ENCODE measurements at regions not wholly inside any gene's neighbourhood (a gene's known extent, or its start where the extent isn't known, plus 50 kb on each side); places are given as distances from the start of the nearest gene placed in this dataset.
"Not testable (repeated sequence)": the region's sequence is repeated elsewhere in the genome, so short reads cannot be mapped to it uniquely, and the experiment has no call there.

DNA sequence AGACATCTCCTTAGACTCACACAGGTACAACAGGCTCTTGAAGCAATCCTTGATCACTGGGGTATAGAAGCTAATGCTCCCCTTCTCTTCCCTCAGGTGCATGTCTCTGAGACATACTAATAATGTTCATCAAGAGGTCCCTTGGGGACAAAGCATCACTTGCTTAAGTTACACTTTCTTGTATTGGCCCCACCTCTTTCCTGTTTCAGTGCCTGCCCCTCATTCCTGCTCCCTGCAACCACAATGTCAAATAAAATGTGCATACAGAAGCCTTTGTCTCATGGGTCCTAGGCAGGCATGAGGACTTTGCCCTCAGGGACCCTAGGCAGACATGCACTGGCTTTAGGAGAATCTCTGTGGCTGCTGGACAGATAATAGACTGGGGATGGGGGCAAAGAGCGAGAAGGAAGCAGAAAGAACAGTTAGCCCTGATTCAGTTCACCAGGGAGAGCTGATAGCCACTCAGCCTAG is 175.0 kb upstream of the NPY start:
- Mint-ChIP-seq H3K27ac (no peak overlapping the region), H3K36me3 (no peaks in the 10 kb centered on the region), H3K4me1 (ENCODE audit: low read depth) (no peaks in the 10 kb centered on the region), H3K9me3 (no peaks in the 10 kb centered on the region), H3K4me3 (no peak overlapping the region), H3K27me3 (peaks cover 8% of the 10 kb centered on the region)
- no peak for DNase-seq
- intact Hi-C loops (cut with micrococcal nuclease) = no loop called here
- ChIA-PET CTCF (no interaction called here), POLR2A (no interaction called here)

DNA sequence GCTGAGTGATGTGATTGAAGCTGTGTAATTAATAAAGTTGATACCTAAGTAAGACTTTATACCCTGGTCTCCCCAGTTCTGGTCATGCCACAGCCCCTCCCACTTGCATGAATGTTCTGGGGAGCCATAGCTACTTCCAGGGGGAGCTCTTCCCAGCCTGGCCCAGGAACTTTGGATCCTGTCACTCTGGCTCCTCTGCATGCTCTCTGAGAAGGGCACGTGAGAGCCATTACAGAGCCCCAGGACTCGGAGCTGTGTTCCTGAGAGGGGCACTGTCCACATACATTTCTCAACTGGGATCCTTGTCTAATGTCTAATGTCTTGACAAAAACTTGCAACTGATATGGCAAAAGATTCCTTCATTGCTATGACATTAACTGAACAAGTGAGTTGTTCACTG is 173.9 kb upstream of the NPY start:
- Mint-ChIP-seq H3K27ac (no peak overlapping the region), H3K36me3 (no peaks in the 10 kb centered on the region), H3K27me3 (peaks cover 8% of the 10 kb centered on the region), H3K4me1 (ENCODE audit: low read depth) (no peaks in the 10 kb centered on the region), H3K9me3 (no peaks in the 10 kb centered on the region), H3K4me3 (no peak overlapping the region)
- DNase-seq = no peak
- CTCF ChIA-PET = no interaction called here
- intact Hi-C loops (cut with micrococcal nuclease) = no loop called here
- POLR2A ChIA-PET = no interaction called here

DNA sequence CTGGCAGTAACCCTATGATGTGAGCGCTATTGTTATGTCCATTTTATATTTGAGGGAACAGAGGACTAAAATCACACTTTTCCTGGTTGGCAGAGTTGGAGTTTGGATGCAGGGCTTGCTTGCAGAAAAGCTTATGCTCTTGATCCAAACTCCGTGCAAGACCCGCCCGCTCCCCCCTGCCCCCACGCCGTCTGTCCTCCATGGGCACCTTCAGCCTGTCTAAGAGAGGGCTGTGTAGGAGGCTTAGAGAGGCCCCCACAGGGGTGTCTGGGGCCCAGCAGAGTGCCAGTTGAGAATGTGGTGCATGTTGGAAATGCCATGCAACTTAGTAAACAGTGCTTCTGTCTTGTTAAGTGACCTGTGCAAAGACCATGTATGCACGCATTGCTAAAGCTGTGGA is 170.5 kb upstream of the NPY start:
- no peak overlapping the region for H3K4me3 Mint-ChIP-seq
- H3K36me3 Mint-ChIP-seq = no peaks in the 10 kb centered on the region

DNA sequence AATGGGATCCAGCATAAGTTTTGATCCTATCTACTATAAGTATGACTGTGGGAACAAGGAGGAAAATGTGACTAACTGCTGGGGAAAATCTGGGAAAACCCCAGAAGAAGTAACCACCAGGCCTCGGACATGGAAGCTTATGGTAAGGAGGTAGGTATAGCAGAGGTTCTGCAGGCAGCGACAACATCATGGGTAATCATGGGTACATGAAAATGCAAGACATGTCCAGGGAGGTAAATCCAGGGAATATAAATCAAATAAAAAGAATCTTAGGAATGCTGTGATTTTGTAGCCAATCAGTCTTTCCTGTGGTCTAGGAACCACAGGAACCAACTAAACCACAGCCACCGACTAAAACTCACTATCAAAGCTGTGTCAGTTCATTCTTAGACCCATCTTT is 168.3 kb upstream of the NPY start:
- Mint-ChIP-seq H3K27me3 (peaks cover 8% of the 10 kb centered on the region), H3K27ac (no peak overlapping the region), H3K4me1 (ENCODE audit: low read depth) (no peaks in the 10 kb centered on the region), H3K36me3 (no peaks in the 10 kb centered on the region), H3K4me3 (no peak overlapping the region), H3K9me3 (no peaks in the 10 kb centered on the region)
- ChIA-PET POLR2A (no interaction called here), CTCF (no interaction called here)
- intact Hi-C loops (cut with micrococcal nuclease) = no loop called here
- DNase-seq = no peak

More for the DNA sequence above, 170.5 kb upstream of the NPY start:
- CTCF ChIA-PET = no interaction called here
- DNase-seq = no peak
- no peaks in the 10 kb centered on the region for H3K4me1 Mint-ChIP-seq (ENCODE audit: low read depth)
- POLR2A ChIA-PET = no interaction called here
- no peaks in the 10 kb centered on the region for H3K9me3 Mint-ChIP-seq
- intact Hi-C loops (cut with micrococcal nuclease) = no loop called here
- H3K27ac Mint-ChIP-seq = no peak overlapping the region
- peaks cover 6% of the 10 kb centered on the region for H3K27me3 Mint-ChIP-seq

GRCh38 chr7:24117903-24118499 is 166.0 kb upstream of the NPY start:
- POLR2A ChIA-PET = not testable (repeated sequence)

DNA sequence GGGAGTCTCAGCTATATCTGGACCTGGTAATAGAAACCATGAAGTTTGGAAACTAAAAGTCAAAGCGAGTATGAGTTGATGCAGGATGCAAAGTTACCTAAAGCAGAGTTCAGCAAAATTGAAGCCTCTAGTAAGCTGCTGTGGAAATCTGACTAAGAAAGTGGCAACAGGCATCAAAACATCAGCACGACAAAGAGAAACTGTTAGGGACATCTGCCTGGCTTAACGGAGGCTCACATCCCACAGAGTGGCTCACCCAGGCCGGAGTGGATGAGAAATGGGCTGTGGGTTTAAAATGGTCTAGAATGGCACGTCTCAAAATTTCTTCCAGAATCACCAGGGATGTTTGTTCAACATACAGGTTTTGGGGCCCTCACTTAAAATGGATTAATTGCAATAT is 164.1 kb upstream of the NPY start:
- H3K9me3 Mint-ChIP-seq = no peaks in the 10 kb centered on the region
- peaks cover 8% of the 10 kb centered on the region for H3K27me3 Mint-ChIP-seq
- ChIA-PET POLR2A (no interaction called here), CTCF (no interaction called here)
- no peaks in the 10 kb centered on the region for H3K36me3 Mint-ChIP-seq
- intact Hi-C loops (cut with micrococcal nuclease) = no loop called here
- no peaks in the 10 kb centered on the region for H3K4me1 Mint-ChIP-seq (ENCODE audit: low read depth)
- DNase-seq = no peak
- H3K27ac Mint-ChIP-seq = no peak overlapping the region
- no peak overlapping the region for H3K4me3 Mint-ChIP-seq

More at GRCh38 chr7:24117903-24118499, 166.0 kb upstream of the NPY start:
- DNase-seq; H3K27me3 Mint-ChIP-seq; H3K4me1 Mint-ChIP-seq (ENCODE audit: low read depth); CTCF ChIA-PET; intact Hi-C loops (cut with micrococcal nuclease); H3K9me3 Mint-ChIP-seq; H3K4me3 Mint-ChIP-seq; H3K27ac Mint-ChIP-seq; H3K36me3 Mint-ChIP-seq: not testable (repeated sequence)

DNA sequence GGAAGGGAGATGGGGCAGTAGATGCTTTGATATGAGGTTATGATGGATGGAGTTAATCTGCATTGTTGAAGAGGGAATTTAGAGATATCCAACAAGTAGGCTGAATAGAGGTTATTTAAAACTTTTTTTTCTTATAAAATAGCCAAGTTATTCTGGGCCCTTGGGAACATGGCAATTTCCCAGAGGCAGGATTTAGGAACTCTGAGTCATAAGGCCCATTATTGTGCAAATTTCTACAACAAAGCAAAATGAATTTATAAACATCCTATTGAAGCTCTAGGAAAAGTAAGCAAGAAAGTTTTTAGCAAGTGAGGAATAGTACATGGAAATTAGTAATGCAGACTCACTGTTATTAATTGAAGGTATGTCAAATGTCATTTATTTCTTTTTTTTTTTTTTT is 160.9 kb upstream of the NPY start:
- H3K27ac Mint-ChIP-seq = no peak overlapping the region
- H3K4me1 Mint-ChIP-seq (ENCODE audit: low read depth) = no peaks in the 10 kb centered on the region
- no peaks in the 10 kb centered on the region for H3K36me3 Mint-ChIP-seq
- H3K9me3 Mint-ChIP-seq = no peaks in the 10 kb centered on the region
- POLR2A ChIA-PET = no interaction called here
- no peak for DNase-seq
- intact Hi-C loops (cut with micrococcal nuclease) = no loop called here
- CTCF ChIA-PET = no interaction called here
- no peak overlapping the region for H3K4me3 Mint-ChIP-seq
- H3K27me3 Mint-ChIP-seq = peaks cover 6% of the 10 kb centered on the region

DNA sequence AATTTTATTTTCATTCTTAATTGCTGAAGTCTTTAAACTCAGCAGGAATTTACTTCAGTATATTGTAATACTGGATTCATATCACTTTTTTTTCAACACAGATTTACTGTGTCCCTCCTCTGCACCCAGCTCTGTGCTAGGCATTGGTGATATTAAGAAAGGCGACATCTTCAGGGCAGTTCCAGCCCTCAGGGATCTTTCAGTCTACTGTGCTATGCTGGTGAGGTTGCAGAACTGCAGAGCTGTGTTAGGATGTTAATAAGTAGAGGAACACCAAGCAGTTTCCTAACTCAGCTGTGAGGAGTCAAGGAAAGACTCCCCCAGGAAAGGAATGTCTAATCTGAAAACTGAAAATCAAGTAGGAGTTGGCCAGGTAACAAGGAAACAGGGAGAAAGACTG is 158.2 kb upstream of the NPY start:
- H3K36me3 Mint-ChIP-seq = no peaks in the 10 kb centered on the region
- ChIA-PET POLR2A (no interaction called here), CTCF (no interaction called here)

GRCh38 chr7:24127930-24128329 is 156.1 kb upstream of the NPY start:
- CTCF ChIA-PET = no interaction called here

More for the DNA sequence above, 158.2 kb upstream of the NPY start:
- Mint-ChIP-seq H3K9me3 (no peaks in the 10 kb centered on the region), H3K4me3 (no peak overlapping the region), H3K27me3 (no peaks in the 10 kb centered on the region), H3K27ac (no peak overlapping the region), H3K4me1 (ENCODE audit: low read depth) (no peaks in the 10 kb centered on the region)
- DNase-seq = no peak
- intact Hi-C loops (cut with micrococcal nuclease) = no loop called here

DNA sequence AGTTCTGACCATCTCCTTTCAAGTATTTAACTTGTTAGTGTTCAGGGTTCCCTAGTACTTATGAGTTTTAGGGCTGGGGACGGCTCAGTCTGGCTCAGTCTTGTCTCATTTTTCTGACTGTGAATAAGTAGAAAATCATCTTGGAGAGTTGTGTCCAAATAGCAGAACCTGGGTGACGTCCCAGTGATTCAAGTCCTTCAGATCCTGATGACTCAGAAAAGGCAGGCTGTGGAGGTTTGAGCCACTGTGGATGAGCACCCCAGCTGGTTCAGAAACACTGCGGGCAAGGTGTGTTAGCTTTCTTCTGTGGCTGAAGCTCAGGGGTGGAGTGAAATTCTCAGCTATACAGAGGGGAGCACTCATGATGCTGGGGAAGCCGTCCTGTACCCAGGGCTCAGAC is 154.4 kb upstream of the NPY start:
- no peaks in the 10 kb centered on the region for H3K9me3 Mint-ChIP-seq
- intact Hi-C loops (cut with micrococcal nuclease) = no loop called here
- H3K27ac Mint-ChIP-seq = no peak overlapping the region
- no peaks in the 10 kb centered on the region for H3K27me3 Mint-ChIP-seq
- ChIA-PET POLR2A (no interaction called here), CTCF (no interaction called here)
- no peak overlapping the region for H3K4me3 Mint-ChIP-seq
- H3K4me1 Mint-ChIP-seq (ENCODE audit: low read depth) = no peaks in the 10 kb centered on the region
- no peaks in the 10 kb centered on the region for H3K36me3 Mint-ChIP-seq
- DNase-seq = no peak

More at GRCh38 chr7:24127930-24128329, 156.1 kb upstream of the NPY start:
- DNase-seq = no peak
- Mint-ChIP-seq H3K27ac (no peak overlapping the region), H3K9me3 (no peaks in the 10 kb centered on the region), H3K4me1 (ENCODE audit: low read depth) (no peaks in the 10 kb centered on the region), H3K4me3 (no peak overlapping the region), H3K27me3 (no peaks in the 10 kb centered on the region), H3K36me3 (no peaks in the 10 kb centered on the region)
- intact Hi-C loops (cut with micrococcal nuclease) = no loop called here
- POLR2A ChIA-PET = no interaction called here

DNA sequence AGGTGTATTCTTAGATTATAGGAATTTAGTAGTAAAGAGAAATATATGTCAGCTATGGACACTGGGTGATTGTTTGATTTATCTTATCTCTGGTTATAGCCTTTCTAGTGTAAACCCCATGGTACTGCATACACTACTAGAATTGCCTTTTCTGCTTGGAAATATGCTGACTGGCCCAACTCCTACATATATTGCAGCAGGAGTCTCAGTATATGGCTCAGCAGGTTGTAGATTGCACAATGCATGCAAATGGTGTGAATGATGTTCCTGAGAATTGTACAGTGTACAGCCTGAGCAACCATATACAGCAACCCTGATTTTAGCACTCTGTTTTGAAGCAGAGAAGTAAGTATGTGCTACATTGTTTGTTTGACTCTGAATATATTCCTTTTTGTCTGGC is 153.4 kb upstream of the NPY start:
- CTCF ChIA-PET = no interaction called here
- Mint-ChIP-seq H3K36me3 (no peaks in the 10 kb centered on the region), H3K27ac (no peak overlapping the region), H3K9me3 (no peaks in the 10 kb centered on the region), H3K27me3 (no peaks in the 10 kb centered on the region), H3K4me3 (no peak overlapping the region), H3K4me1 (ENCODE audit: low read depth) (peaks cover 4% of the 10 kb centered on the region)
- POLR2A ChIA-PET = no interaction called here
- intact Hi-C loops (cut with micrococcal nuclease) = no loop called here
- DNase-seq = no peak

- ChIA-PET CTCF (no interaction called here), POLR2A (no interaction called here)
- no peak overlapping the region for H3K4me3 Mint-ChIP-seq
- no peak for DNase-seq
- H3K4me1 Mint-ChIP-seq (ENCODE audit: low read depth) = peaks cover 4% of the 10 kb centered on the region
- peaks cover 7% of the 10 kb centered on the region for H3K27me3 Mint-ChIP-seq
- H3K36me3 Mint-ChIP-seq = no peaks in the 10 kb centered on the region
- intact Hi-C loops (cut with micrococcal nuclease) = no loop called here
- no peaks in the 10 kb centered on the region for H3K9me3 Mint-ChIP-seq
- H3K27ac Mint-ChIP-seq = no peak overlapping the region
Measured at GRCh38 chr7:24133691-24134090, 150.3 kb upstream of the NPY start.

- intact Hi-C loops (cut with micrococcal nuclease) = no loop called here
- POLR2A ChIA-PET = no interaction called here
Measured at GRCh38 chr7:24134535-24134934, 149.5 kb upstream of the NPY start.

More at GRCh38 chr7:24134535-24134934, 149.5 kb upstream of the NPY start:
- H3K9me3 Mint-ChIP-seq = no peaks in the 10 kb centered on the region
- no peak for DNase-seq
- no peaks in the 10 kb centered on the region for H3K36me3 Mint-ChIP-seq
- H3K4me1 Mint-ChIP-seq (ENCODE audit: low read depth) = peaks cover 4% of the 10 kb centered on the region
- CTCF ChIA-PET = no interaction called here
- peaks cover 7% of the 10 kb centered on the region for H3K27me3 Mint-ChIP-seq
- H3K27ac Mint-ChIP-seq = no peak overlapping the region
- no peak overlapping the region for H3K4me3 Mint-ChIP-seq

Measured in activated CD4-positive, alpha-beta memory T cell treated with anti-CD3 and anti-CD28 coated beads for 36 hours (primary cell).